IMR-90 (cell line): ENCODE measurements at regions not wholly inside any gene's neighbourhood (a gene's known extent, or its start where the extent isn't known, plus 50 kb on each side); places are given as distances from the start of the nearest gene placed in this dataset.

Experiments
- ATAC-seq: fragments of 200-7000 bp; cut with Tn5 transposase; 2 replicates; pipeline ENCODE4 v1.9.1; 2020; ENCODE audit warnings: low read depth, mild to moderate bottlenecking, moderate library complexity
- BruUV-seq: library from RNA; stranded (reverse); fragments of 400-500 nt; replicated peaks from 2 replicates; lab custom pipeline; 2021; lab: Mats Ljungman, UMichigan
- CTCF ChIA-PET: fragments of 300-600 bp; formaldehyde crosslinking; extraction: SDS; loops from one replicate; lab custom pipeline; 2021; ENCODE audit warnings: antibody characterized with exemption; lab: Yijun Ruan, JAX
- POLR2A ChIA-PET: fragments of 300-600 bp; sonication (Branson Sonifier 250); formaldehyde crosslinking; loops from one replicate; lab custom pipeline; 2022; ENCODE audit warnings: antibody characterized with exemption; ENCODE audit not compliant: unreplicated experiment; lab: Charles Lee
- DNase-seq: peaks from one replicate; pipeline ENCODE4 v3.0.0; 2013
- H2AFZ ChIP-seq: replicated peaks from 2 replicates; pipeline ENCODE3; 2013; ENCODE audit warnings: low read length, mild to moderate bottlenecking; ENCODE audit not compliant: poor library complexity
- H2AK5ac ChIP-seq: 2 replicates; pipeline ENCODE4 v1.6.1; 2013; ENCODE audit warnings: low read depth, low read length, inconsistent platforms
- H2AK9ac ChIP-seq: replicated peaks from 2 replicates; pipeline ENCODE3; 2013; ENCODE audit warnings: mild to moderate bottlenecking, low read depth, low read length, moderate library complexity; ENCODE audit not compliant: poor library complexity
- H2BK120ac ChIP-seq: 2 replicates; pipeline ENCODE4 v1.6.1; 2013; ENCODE audit warnings: low read depth, low read length, inconsistent platforms
- H2BK15ac ChIP-seq: 3 replicates; pipeline ENCODE4 v1.6.1; 2013; ENCODE audit warnings: low read depth, low read length, inconsistent platforms
- H2BK20ac ChIP-seq: 2 replicates; pipeline ENCODE4 v1.6.1; 2013; ENCODE audit warnings: low read depth, mild to moderate bottlenecking, inconsistent platforms, low read length, moderate library complexity
- H2BK5ac ChIP-seq: 2 replicates; pipeline ENCODE4 v1.6.1; 2013; ENCODE audit warnings: mild to moderate bottlenecking, low read depth, low read length, inconsistent platforms; ENCODE audit not compliant: poor library complexity, severe bottlenecking
- H3K14ac ChIP-seq: replicated peaks from 2 replicates; pipeline ENCODE4 v1.6.1; 2013; ENCODE audit warnings: low read depth, low read length, inconsistent platforms
- H3K18ac ChIP-seq: 2 replicates; pipeline ENCODE4 v1.6.1; 2013; ENCODE audit warnings: low read depth, low read length, control low read depth
- H3K23ac ChIP-seq: 2 replicates; pipeline ENCODE4 v1.6.1; 2013; ENCODE audit warnings: low read depth, low read length, inconsistent platforms
- H3K27ac ChIP-seq: 2 replicates; pipeline ENCODE4 v1.5.1; 2013; ENCODE audit warnings: mild to moderate bottlenecking, control low read depth, low read length; ENCODE audit not compliant: insufficient read depth
- H3K27me3 ChIP-seq: 2 replicates; pipeline ENCODE4 v1.6.1; 2013; ENCODE audit warnings: low read length; ENCODE audit not compliant: control insufficient read depth, insufficient read depth
- H3K36me3 ChIP-seq: 2 replicates; pipeline ENCODE4 v1.6.1; 2013; ENCODE audit warnings: low read length, mixed read lengths; ENCODE audit not compliant: control insufficient read depth, insufficient read depth
- H3K4ac ChIP-seq: 2 replicates; pipeline ENCODE4 v1.6.1; 2013; ENCODE audit warnings: low read depth, low read length, inconsistent platforms
- H3K4me1 ChIP-seq: 2 replicates; pipeline ENCODE4 v1.6.1; 2013; ENCODE audit warnings: low read length, mixed read lengths; ENCODE audit not compliant: control insufficient read depth, insufficient read depth
- H3K4me2 ChIP-seq: 2 replicates; pipeline ENCODE4 v1.6.1; 2013; ENCODE audit warnings: low read depth, mild to moderate bottlenecking, control low read depth, low read length, moderate library complexity
- H3K4me3 ChIP-seq: 2 replicates; pipeline ENCODE4 v1.5.1; 2013; ENCODE audit warnings: low read depth, mild to moderate bottlenecking, control low read depth, low read length, moderate library complexity; ENCODE audit not compliant: insufficient read depth
- H3K56ac ChIP-seq: 2 replicates; pipeline ENCODE4 v1.6.1; 2013; ENCODE audit warnings: low read length, inconsistent platforms; ENCODE audit not compliant: insufficient read depth; ENCODE audit errors: extremely low read depth
- H3K79me1 ChIP-seq, 2 experiments: 2 replicates each; pipeline ENCODE4 v1.6.1; 2013; ENCODE audit warnings: low read length in 2 of 2, inconsistent platforms in 1 of 2, low read depth in 1 of 2
- H3K9ac ChIP-seq: 2 replicates; pipeline ENCODE4 v1.6.1; 2013; ENCODE audit warnings: low read depth, low read length, control low read depth
- H3K9me1 ChIP-seq: 2 replicates; pipeline ENCODE4 v1.6.1; 2013; ENCODE audit warnings: low read length, inconsistent platforms; ENCODE audit not compliant: insufficient read depth
- H3K9me3 ChIP-seq: 2 replicates; pipeline ENCODE4 v1.6.1; 2013; ENCODE audit warnings: low read length; ENCODE audit not compliant: control insufficient read depth, insufficient read depth
- H4K20me1 ChIP-seq: 2 replicates; pipeline ENCODE4 v1.6.1; 2013; ENCODE audit warnings: low read length, inconsistent platforms; ENCODE audit not compliant: insufficient read depth
- H4K5ac ChIP-seq: 2 replicates; pipeline ENCODE4 v1.6.1; 2013; ENCODE audit warnings: mild to moderate bottlenecking, low read depth, low read length, control low read depth
- H4K8ac ChIP-seq, 2 experiments: 2 replicates each; pipeline ENCODE4 v1.6.1; 2013; ENCODE audit warnings: low read depth in 2 of 2, low read length in 2 of 2, control low read depth in 1 of 2, inconsistent platforms in 1 of 2
- H4K91ac ChIP-seq: 2 replicates; pipeline ENCODE4 v1.6.1; 2013; ENCODE audit warnings: low read depth, low read length, inconsistent platforms; ENCODE audit not compliant: insufficient read depth
- RFX5 ChIP-seq: IDR thresholded peaks from 2 replicates; pipeline ENCODE4 v1.8.0; 2012; ENCODE audit warnings: low read depth, mild to moderate bottlenecking, low read length, moderate library complexity
- WGBS, 2 experiments: methylation state at CpG; one replicate each; pipeline versions ENCODE4 v1.1.5 to v1.1.7; 2013; ENCODE audit warnings: missing lambda C conversion rate in 2 of 2; ENCODE audit not compliant: insufficient read length in 1 of 2; ENCODE audit errors: extremely low coverage in 2 of 2; 5-methylcytosine and 5-hydroxymethylcytosine counted together
- dilution Hi-C: fragments of 300-500 bp; cut with HindIII; formaldehyde crosslinking; loops from one replicate; pipeline ENCODE4 v1.14.3; 2018; ENCODE audit warnings: low sequenced_read_pairs; ENCODE audit not compliant: unreplicated experiment
- in situ Hi-C: fragments of 300-500 bp; cut with MboI; formaldehyde crosslinking; loops from 3 replicates; pipeline ENCODE4 v1.14.3; 2019; ENCODE audit warnings: low sequenced_read_pairs, inconsistent platforms, mixed read lengths
- intact Hi-C: fragments of 100-400 bp; cut with micrococcal nuclease; formaldehyde crosslinking; loops from 2 replicates; pipeline ENCODE4 v1.10.0; 2022

DNA sequence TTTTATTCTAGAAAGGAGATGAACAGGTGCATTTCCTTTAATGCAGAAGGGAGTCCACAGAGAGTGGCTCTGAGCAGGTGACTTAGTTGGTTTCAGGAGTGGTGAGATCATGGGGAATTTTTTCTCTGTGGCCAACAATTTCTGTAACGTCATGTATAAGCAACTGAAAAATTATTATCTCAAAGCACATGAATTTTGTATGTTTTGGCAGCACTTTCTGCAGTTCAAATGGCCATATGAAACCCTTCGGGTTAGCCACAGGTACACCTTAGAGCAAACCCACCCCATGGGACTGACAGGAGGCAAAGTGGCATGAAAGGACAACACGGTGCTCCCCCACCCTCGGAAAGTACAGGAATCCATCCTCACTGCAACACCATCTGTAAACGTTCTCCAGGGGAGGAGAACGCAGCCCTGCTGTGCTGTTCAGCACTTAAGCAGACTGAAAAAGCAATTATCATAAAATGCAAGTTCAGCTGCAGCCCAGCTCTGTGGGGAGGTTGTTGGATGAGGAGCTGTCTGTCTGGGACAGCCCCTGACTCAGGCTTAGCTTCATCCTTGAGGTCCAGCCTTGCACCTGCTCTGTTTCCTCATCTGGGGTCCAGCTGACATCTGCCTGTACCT lies 55.8 kb upstream of the CLDN14 start:
- ATAC-seq = no peak
- Histone ChIP-seq H4K91ac (no peak overlapping the region), H3K4me1 (no peaks in the 10 kb centered on the region), H3K4me3 (no peak overlapping the region), H4K5ac (no peak overlapping the region), H3K23ac (no peak overlapping the region), H2AK5ac (no peak overlapping the region), H2BK20ac (no peak overlapping the region), H3K56ac (no peak overlapping the region), H2BK15ac (no peak overlapping the region), H4K8ac (no peak overlapping the region), H3K36me3 (no peaks in the 10 kb centered on the region), H3K9ac (no peak overlapping the region), H3K4me2 (no peak overlapping the region), H4K20me1 (no peaks in the 10 kb centered on the region; the same call in 1 of the 2 replicates), H2AK9ac (no peak overlapping the region), H3K9me3 (peaks cover 3% of the 10 kb centered on the region; the same call in 1 of the 2 replicates), H3K9me1 (peaks cover 6% of the 10 kb centered on the region; the same call in 1 of the 2 replicates), H3K14ac (no peak overlapping the region), H3K79me1 (no peaks in the 10 kb centered on the region), H2BK120ac (no peak overlapping the region), H2BK5ac (no peak overlapping the region), H2AFZ (no peak overlapping the region), H3K27me3 (peaks cover 34% of the 10 kb centered on the region), H3K27ac (no peak overlapping the region), H3K18ac (no peak overlapping the region), H3K4ac (no peak overlapping the region)
- TF ChIP-seq RFX5 = no peak
- no peak for DNase-seq
- POLR2A ChIA-PET = no interaction called here
- in situ Hi-C loops (no loop called here), intact Hi-C loops (no loop called here), dilution Hi-C loops (no loop called here)
- CTCF ChIA-PET = no interaction called here
- BruUV-seq = no TSS peak
- no CpG with 5 or more reads among the region's 6 CpGs for WGBS, 2 experiments
